ENCODE measurements at regions not wholly inside any gene's neighbourhood (a gene's known extent, or its start where the extent isn't known, plus 50 kb on each side); places are given as distances from the start of the nearest gene placed in this dataset.

DNA sequence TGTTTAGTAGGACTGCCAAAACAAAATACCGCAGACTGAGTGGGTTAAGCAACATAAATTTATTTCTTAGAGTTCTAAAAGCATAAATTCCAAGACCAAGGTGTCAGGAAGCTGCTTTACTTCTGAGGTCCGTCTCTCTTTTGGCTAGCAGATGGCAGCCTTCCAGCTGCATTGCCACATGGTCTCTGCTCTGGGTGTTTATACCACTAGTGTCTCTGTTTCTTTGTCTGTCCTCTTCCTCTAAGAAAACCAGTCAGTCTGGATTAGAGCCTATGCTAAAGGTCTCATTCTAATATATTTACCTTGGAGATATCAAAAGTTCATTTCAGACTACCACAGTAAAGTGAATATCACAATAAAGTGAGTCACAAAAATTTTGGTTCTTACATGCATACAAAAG lies 519.8 kb downstream of the COL11A1 start:
- TF ChIP-seq, protein P1, sequence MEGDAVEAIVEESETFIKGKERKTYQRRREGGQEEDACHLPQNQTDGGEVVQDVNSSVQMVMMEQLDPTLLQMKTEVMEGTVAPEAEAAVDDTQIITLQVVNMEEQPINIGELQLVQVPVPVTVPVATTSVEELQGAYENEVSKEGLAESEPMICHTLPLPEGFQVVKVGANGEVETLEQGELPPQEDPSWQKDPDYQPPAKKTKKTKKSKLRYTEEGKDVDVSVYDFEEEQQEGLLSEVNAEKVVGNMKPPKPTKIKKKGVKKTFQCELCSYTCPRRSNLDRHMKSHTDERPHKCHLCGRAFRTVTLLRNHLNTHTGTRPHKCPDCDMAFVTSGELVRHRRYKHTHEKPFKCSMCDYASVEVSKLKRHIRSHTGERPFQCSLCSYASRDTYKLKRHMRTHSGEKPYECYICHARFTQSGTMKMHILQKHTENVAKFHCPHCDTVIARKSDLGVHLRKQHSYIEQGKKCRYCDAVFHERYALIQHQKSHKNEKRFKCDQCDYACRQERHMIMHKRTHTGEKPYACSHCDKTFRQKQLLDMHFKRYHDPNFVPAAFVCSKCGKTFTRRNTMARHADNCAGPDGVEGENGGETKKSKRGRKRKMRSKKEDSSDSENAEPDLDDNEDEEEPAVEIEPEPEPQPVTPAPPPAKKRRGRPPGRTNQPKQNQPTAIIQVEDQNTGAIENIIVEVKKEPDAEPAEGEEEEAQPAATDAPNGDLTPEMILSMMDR (IDR thresholded peaks at IDR 0.05): no peak
- TF ChIP-seq ZFX (IDR thresholded peaks at IDR 0.05; ENCODE audit: borderline replicate concordance): no peak
